ENCODE measurements at regions not wholly inside any gene's neighbourhood (a gene's known extent, or its start where the extent isn't known, plus 50 kb on each side); places are given as distances from the start of the nearest gene placed in this dataset.

DNA sequence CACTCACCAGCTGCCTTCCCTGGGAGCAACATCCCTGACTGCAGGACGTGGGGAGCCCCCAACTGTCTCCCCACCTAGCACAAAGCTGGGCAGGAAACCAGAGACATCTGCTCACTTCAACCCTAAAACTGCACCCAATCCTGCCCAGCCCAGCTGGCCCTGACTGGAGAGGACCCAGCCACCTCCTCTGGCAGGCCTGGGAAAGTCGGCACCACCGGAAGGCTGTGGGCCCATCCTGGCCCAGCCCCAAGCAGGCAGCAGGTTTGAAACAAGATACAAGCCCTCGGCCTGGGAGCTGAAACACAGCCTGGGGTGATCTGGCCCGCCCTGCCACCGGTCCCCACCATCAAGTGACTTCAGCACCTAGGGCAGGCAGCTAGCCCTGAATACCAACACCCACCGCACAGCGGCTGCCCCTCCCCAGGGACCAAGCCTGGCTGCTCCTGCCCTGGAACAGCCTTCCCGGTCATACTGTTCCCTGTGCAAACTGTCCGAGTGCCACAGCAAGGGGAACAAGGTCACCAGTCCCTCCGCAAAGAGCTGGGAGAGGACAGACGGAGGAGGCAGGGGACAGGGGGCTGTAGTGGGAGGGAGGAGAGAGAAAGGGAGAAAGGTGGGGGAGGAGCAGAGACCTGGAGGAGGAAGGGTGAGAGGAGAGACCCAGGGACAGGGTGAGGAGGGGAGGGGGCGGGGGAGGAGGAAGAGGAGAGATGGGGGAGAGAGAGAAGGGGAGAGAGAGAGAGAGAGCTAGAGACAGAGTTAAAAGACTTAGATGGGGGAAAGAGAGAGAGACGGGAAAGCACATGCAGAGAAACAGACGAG lies 115.7 kb downstream of the RFLNA start:
- intact Hi-C loops (cut with micrococcal nuclease), result no loop called here
- Histone ChIP-seq H2AFZ (ENCODE audit: insufficient read depth, low read depth, low read length, poor library complexity, severe bottlenecking) (no peak overlapping the region), H4K20me1 (ENCODE audit: insufficient read depth, low read length) (peaks cover 98% of the 10 kb centered on the region), H3K4me3 (replicated peaks in 1 of 3; ENCODE audit: low read depth in 2 of 3, low read length in 3 of 3) (no peak overlapping the region), H3K79me2 (ENCODE audit: insufficient read depth, low read length) (peaks cover 44% of the 10 kb centered on the region), H3K4me2 (replicated peaks; ENCODE audit: extremely low read depth, low read length, poor library complexity, severe bottlenecking) (no peak overlapping the region), H3K9ac (ENCODE audit: insufficient read depth, low read length, poor library complexity, severe bottlenecking) (no peak overlapping the region), H3K27ac (ENCODE audit: low read depth in 1 of 2, low read length in 2 of 2) (no peak overlapping the region), H3K4me1 (ENCODE audit: control insufficient read depth in 1 of 2, insufficient read depth in 2 of 2, low read length in 2 of 2) (no peaks in the 10 kb centered on the region), H3K9me3 (replicated peaks in 1 of 2; ENCODE audit: control insufficient read depth in 1 of 2, insufficient read depth in 1 of 2, low read length in 2 of 2) (no peaks in the 10 kb centered on the region), H3K36me3 (replicated peaks in 1 of 2; ENCODE audit: control insufficient read depth in 1 of 2, insufficient read depth in 2 of 2, low read length in 2 of 2) (peaks cover 77 to 100% of the 10 kb centered on the region in 2 donors), H3K27me3 (ENCODE audit: control insufficient read depth in 2 of 2, insufficient read depth in 2 of 2, low read length in 2 of 2) (no peaks in the 10 kb centered on the region)
- no peak for DNase-seq
- TF ChIP-seq CTCF (IDR thresholded peaks at IDR 0.05), result no peak
- no peak overlapping the region for H3K4me3 Mint-ChIP-seq
- WGBS (ENCODE audit: insufficient coverage), result 91% methylated on average over 13 of the region's 15 CpGs
- no peaks in the 10 kb centered on the region for H3K4me1 Mint-ChIP-seq
- peaks cover 0 to 2% (median 0%) of the 10 kb centered on the region in 3 donors for H3K27me3 Mint-ChIP-seq (ENCODE audit: low read depth in 3 of 3)
- H3K27ac Mint-ChIP-seq, result peak overlapping the region in 3 of 7 donors; percentile 12 to 39 (median 27)
- H3K36me3 Mint-ChIP-seq, result peaks cover 70 to 93% of the 10 kb centered on the region in 2 donors
- H3K9me3 Mint-ChIP-seq, result peaks cover 0 to 2% (median 0%) of the 10 kb centered on the region in 7 donors

- no peak for TF ChIP-seq CTCF (IDR thresholded peaks at IDR 0.05)
- Histone ChIP-seq H3K36me3 (replicated peaks in 1 of 2; ENCODE audit: control insufficient read depth in 1 of 2, insufficient read depth in 2 of 2, low read length in 2 of 2) (peaks cover 77 to 99% of the 10 kb centered on the region in 2 donors), H4K20me1 (ENCODE audit: insufficient read depth, low read length) (peaks cover 98% of the 10 kb centered on the region), H3K4me3 (replicated peaks in 1 of 3; ENCODE audit: low read depth in 2 of 3, low read length in 3 of 3) (no peak overlapping the region), H3K4me1 (ENCODE audit: control insufficient read depth in 1 of 2, insufficient read depth in 2 of 2, low read length in 2 of 2) (no peaks in the 10 kb centered on the region), H3K27me3 (ENCODE audit: control insufficient read depth in 2 of 2, insufficient read depth in 2 of 2, low read length in 2 of 2) (no peaks in the 10 kb centered on the region), H3K9ac (ENCODE audit: insufficient read depth, low read length, poor library complexity, severe bottlenecking) (no peak overlapping the region), H3K4me2 (replicated peaks; ENCODE audit: extremely low read depth, low read length, poor library complexity, severe bottlenecking) (no peak overlapping the region), H2AFZ (ENCODE audit: insufficient read depth, low read depth, low read length, poor library complexity, severe bottlenecking) (no peak overlapping the region), H3K9me3 (replicated peaks in 1 of 2; ENCODE audit: control insufficient read depth in 1 of 2, insufficient read depth in 1 of 2, low read length in 2 of 2) (no peaks in the 10 kb centered on the region), H3K27ac (ENCODE audit: low read depth in 1 of 2, low read length in 2 of 2) (no peak overlapping the region), H3K79me2 (ENCODE audit: insufficient read depth, low read length) (peaks cover 53% of the 10 kb centered on the region)
- Mint-ChIP-seq H3K4me3 (no peak overlapping the region), H3K27me3 (ENCODE audit: low read depth in 3 of 3) (peaks cover 0 to 2% (median 0%) of the 10 kb centered on the region in 3 donors), H3K27ac (peak overlapping the region in 2 of 7 donors; percentile 50 to 73), H3K4me1 (no peaks in the 10 kb centered on the region), H3K9me3 (peaks cover 0 to 2% (median 0%) of the 10 kb centered on the region in 7 donors), H3K36me3 (peaks cover 68 to 93% of the 10 kb centered on the region in 2 donors)
- no peak for DNase-seq
- 97% methylated on average over 25 of the region's 25 CpGs for WGBS (ENCODE audit: insufficient coverage)
- intact Hi-C loops (cut with micrococcal nuclease), result loop anchor here in 1 of 2 donors (5.0 kb wide), 1 partner anchor 52 kb away; no protein-coding TSS in a partner anchor
These were observed 114.1 kb downstream of the RFLNA start for GRCh38 chr12:124408822-124409517.
